ENCODE measurements at regions not wholly inside any gene's neighbourhood (a gene's known extent, or its start where the extent isn't known, plus 50 kb on each side); places are given as distances from the start of the nearest gene placed in this dataset.

- DNase-seq (ENCODE audit: low read depth, low spot score): no peak
These were observed 329.9 kb upstream of the SLC7A11 start for GRCh38 chr4:138572007-138572406.

- no peak for DNase-seq (ENCODE audit: low read depth, low spot score)
These were observed 325.5 kb upstream of the SLC7A11 start for GRCh38 chr4:138567696-138568095.

GRCh38 chr4:138565576-138565975, 323.4 kb upstream of the SLC7A11 start:
- DNase-seq (ENCODE audit: low read depth, low spot score): no peak

GRCh38 chr4:138562544-138562991, 320.4 kb upstream of the SLC7A11 start:
- DNase-seq (ENCODE audit: low read depth, low spot score): no peak

GRCh38 chr4:138561906-138562305, 319.8 kb upstream of the SLC7A11 start:
- DNase-seq (ENCODE audit: low read depth, low spot score): no peak

GRCh38 chr4:138561276-138561880, 319.2 kb upstream of the SLC7A11 start:
- no peak for DNase-seq (ENCODE audit: low read depth, low spot score)

GRCh38 chr4:138560448-138560847, 318.3 kb upstream of the SLC7A11 start:
- DNase-seq (ENCODE audit: low read depth, low spot score): no peak

- no peak for DNase-seq (ENCODE audit: low read depth, low spot score)
These were observed 316.7 kb upstream of the SLC7A11 start for GRCh38 chr4:138558886-138559285.

GRCh38 chr4:138555584-138555983, 313.4 kb upstream of the SLC7A11 start:
- no peak for DNase-seq (ENCODE audit: low read depth, low spot score)

GRCh38 chr4:138555108-138555507, 313.0 kb upstream of the SLC7A11 start:
- no peak for DNase-seq (ENCODE audit: low read depth, low spot score)

GRCh38 chr4:138553001-138553845, 311.1 kb upstream of the SLC7A11 start:
- no peak for DNase-seq (ENCODE audit: low read depth, low spot score)

GRCh38 chr4:138542191-138542776, 300.1 kb upstream of the SLC7A11 start:
- no peak for DNase-seq (ENCODE audit: low read depth, low spot score)

- DNase-seq (ENCODE audit: low read depth, low spot score): no peak
These were observed 298.1 kb upstream of the SLC7A11 start for GRCh38 chr4:138540056-138540800.

GRCh38 chr4:138538743-138539142, 296.6 kb upstream of the SLC7A11 start:
- no peak for DNase-seq (ENCODE audit: low read depth, low spot score)

GRCh38 chr4:138537731-138538490, 295.8 kb upstream of the SLC7A11 start:
- DNase-seq (ENCODE audit: low read depth, low spot score): no peak

GRCh38 chr4:138535316-138535715, 293.2 kb upstream of the SLC7A11 start:
- no peak for DNase-seq (ENCODE audit: low read depth, low spot score)

- no peak for DNase-seq (ENCODE audit: low read depth, low spot score)
These were observed 280.2 kb upstream of the SLC7A11 start for GRCh38 chr4:138522366-138522765.

GRCh38 chr4:138521809-138522208, 279.7 kb upstream of the SLC7A11 start:
- no peak for DNase-seq (ENCODE audit: low read depth, low spot score)

GRCh38 chr4:138519436-138519835, 277.3 kb upstream of the SLC7A11 start:
- no peak for DNase-seq (ENCODE audit: low read depth, low spot score)

GRCh38 chr4:138513535-138513934, 271.4 kb upstream of the SLC7A11 start:
- DNase-seq (ENCODE audit: low read depth, low spot score): no peak

GRCh38 chr4:138512756-138513155, 270.6 kb upstream of the SLC7A11 start:
- no peak for DNase-seq (ENCODE audit: low read depth, low spot score)
